ENCODE measurements at regions not wholly inside any gene's neighbourhood (a gene's known extent, or its start where the extent isn't known, plus 50 kb on each side); places are given as distances from the start of the nearest gene placed in this dataset.
"Not testable (repeated sequence)": the region's sequence is repeated elsewhere in the genome, so short reads cannot be mapped to it uniquely, and the experiment has no call there.

DNA sequence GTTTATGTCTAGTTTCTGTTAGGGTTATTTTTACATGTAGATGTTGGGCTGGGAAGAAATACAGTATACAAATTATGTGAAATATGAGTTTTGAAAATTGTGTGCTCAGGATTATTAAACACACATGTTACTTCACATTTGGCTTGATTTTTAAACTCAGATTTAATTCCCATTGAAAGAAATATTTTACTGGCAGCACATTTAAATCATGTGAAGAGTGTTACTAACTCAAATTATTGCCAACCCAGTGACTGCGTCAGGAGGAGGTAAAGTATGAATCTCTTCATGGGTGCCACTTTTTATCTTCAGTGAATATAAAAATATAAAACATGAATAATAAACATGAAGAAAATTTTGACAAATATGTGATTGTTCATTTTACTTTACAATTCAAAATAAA lies 457.5 kb upstream of the CCDC179 start:
- Histone ChIP-seq H2AFZ (no peak overlapping the region), H3K27me3 (replicated peaks; ENCODE audit: insufficient read depth) (no peaks in the 10 kb centered on the region), H3F3A (ENCODE audit: insufficient read depth) (no peaks in the 10 kb centered on the region), H3K9me2 (ENCODE audit: insufficient read depth) (no peaks in the 10 kb centered on the region), H4K20me1 (ENCODE audit: insufficient read depth) (no peaks in the 10 kb centered on the region), H3K4me2 (ENCODE audit: unreplicated experiment) (no peak overlapping the region), H3K9ac (no peak overlapping the region), H3K36me3 (ENCODE audit: low read depth) (no peaks in the 10 kb centered on the region), H3K9me3 (ENCODE audit: low read depth) (no peaks in the 10 kb centered on the region), H3K27ac (no peak overlapping the region), H3K79me2 (ENCODE audit: insufficient read depth) (no peaks in the 10 kb centered on the region), H3K4me1 (ENCODE audit: insufficient read depth) (peaks cover under 1% of the 10 kb centered on the region; the same call in 1 of the 2 replicates), H3K4me3 (no peak overlapping the region)
- DNase-seq, result no peak
- 40 to 45% methylated on average over 1 of the region's 1 CpG for WGBS, 2 experiments (ENCODE audit: low coverage in 1 of 2, low lambda C conversion rate in 2 of 2, missing lambda C conversion rate in 2 of 2)
- in situ Hi-C loops (cut with MboI), result no loop called here
- TF ChIP-seq EZH2phosphoT487 (IDR thresholded peaks at IDR 0.05; ENCODE audit: insufficient read depth, low read depth), result no peak
- TF ChIP-seq EZH2 (IDR thresholded peaks at IDR 0.05; ENCODE audit: insufficient read depth, poor library complexity, severe bottlenecking), result no peak

- H3K9me2 ChIP-seq (ENCODE audit: insufficient read depth), result no peaks in the 10 kb centered on the region
- in situ Hi-C loops (cut with MboI), result no loop called here
- WGBS, 2 experiments (ENCODE audit: low coverage in 1 of 2, low lambda C conversion rate in 2 of 2, missing lambda C conversion rate in 2 of 2), result 52 to 70% methylated on average over 1 of the region's 1 CpG
- TF ChIP-seq EZH2 (IDR thresholded peaks at IDR 0.05; ENCODE audit: insufficient read depth, poor library complexity, severe bottlenecking), result no peak
- TF ChIP-seq EZH2phosphoT487 (IDR thresholded peaks at IDR 0.05; ENCODE audit: insufficient read depth, low read depth), result no peak
- H3K36me3 ChIP-seq (ENCODE audit: low read depth), result no peaks in the 10 kb centered on the region
- H4K20me1 ChIP-seq (ENCODE audit: insufficient read depth), result no peaks in the 10 kb centered on the region
- no peaks in the 10 kb centered on the region for H3K4me1 ChIP-seq (ENCODE audit: insufficient read depth)
- H3K4me3 ChIP-seq, result no peak overlapping the region
- H2AFZ ChIP-seq, result no peak overlapping the region
- no peak overlapping the region for H3K27ac ChIP-seq
- no peaks in the 10 kb centered on the region for H3K27me3 ChIP-seq (replicated peaks; ENCODE audit: insufficient read depth)
- H3F3A ChIP-seq (ENCODE audit: insufficient read depth), result no peaks in the 10 kb centered on the region
- H3K79me2 ChIP-seq (ENCODE audit: insufficient read depth), result no peaks in the 10 kb centered on the region
- H3K9me3 ChIP-seq (ENCODE audit: low read depth), result no peaks in the 10 kb centered on the region
- DNase-seq, result no peak
- no peak overlapping the region for H3K4me2 ChIP-seq (ENCODE audit: unreplicated experiment)
- no peak overlapping the region for H3K9ac ChIP-seq
Observed at GRCh38 chr11:23318670-23319069, 458.4 kb upstream of the CCDC179 start.

GRCh38 chr11:23320131-23320530 lies 459.9 kb upstream of the CCDC179 start:
- TF ChIP-seq EZH2phosphoT487 (IDR thresholded peaks at IDR 0.05; ENCODE audit: insufficient read depth, low read depth) (no peak), EZH2 (IDR thresholded peaks at IDR 0.05; ENCODE audit: insufficient read depth, poor library complexity, severe bottlenecking) (no peak)
- Histone ChIP-seq H3K4me3 (no peak overlapping the region), H3K9ac (no peak overlapping the region), H3K27me3 (replicated peaks; ENCODE audit: insufficient read depth) (no peaks in the 10 kb centered on the region), H3K4me1 (ENCODE audit: insufficient read depth) (no peaks in the 10 kb centered on the region), H3K9me3 (ENCODE audit: low read depth) (no peaks in the 10 kb centered on the region), H3K4me2 (ENCODE audit: unreplicated experiment) (no peak overlapping the region), H3K36me3 (ENCODE audit: low read depth) (no peaks in the 10 kb centered on the region), H4K20me1 (ENCODE audit: insufficient read depth) (no peaks in the 10 kb centered on the region), H2AFZ (no peak overlapping the region), H3K79me2 (ENCODE audit: insufficient read depth) (no peaks in the 10 kb centered on the region), H3F3A (ENCODE audit: insufficient read depth) (no peaks in the 10 kb centered on the region), H3K27ac (no peak overlapping the region), H3K9me2 (ENCODE audit: insufficient read depth) (no peaks in the 10 kb centered on the region)
- in situ Hi-C loops (cut with MboI), result no loop called here
- DNase-seq, result no peak

DNA sequence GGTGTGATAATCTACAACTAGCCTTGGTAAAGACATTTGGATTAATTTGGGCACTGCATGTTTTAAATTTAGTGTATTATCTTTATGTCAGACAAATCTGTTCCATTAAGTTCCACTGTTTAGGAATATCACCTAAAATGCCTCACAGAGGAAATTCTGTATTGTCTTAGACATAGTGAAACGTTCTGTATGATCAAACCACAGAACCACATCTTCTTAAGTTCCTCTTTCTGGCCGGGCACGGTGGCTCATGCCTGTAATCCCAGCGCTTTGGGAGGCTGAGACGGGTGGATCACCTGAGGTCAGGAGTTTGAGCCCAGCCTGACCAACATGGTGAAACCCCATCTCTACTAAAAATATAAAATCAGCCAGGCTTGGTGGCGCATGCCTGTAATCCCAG lies 475.3 kb upstream of the CCDC179 start:
- H3K27ac ChIP-seq; H4K20me1 ChIP-seq (ENCODE audit: insufficient read depth); H3K9me3 ChIP-seq (ENCODE audit: low read depth); H3K4me2 ChIP-seq (ENCODE audit: unreplicated experiment); H3K4me1 ChIP-seq (ENCODE audit: insufficient read depth); H3K9ac ChIP-seq; H3K9me2 ChIP-seq (ENCODE audit: insufficient read depth); H2AFZ ChIP-seq; DNase-seq; H3K4me3 ChIP-seq; H3F3A ChIP-seq (ENCODE audit: insufficient read depth); H3K27me3 ChIP-seq (replicated peaks; ENCODE audit: insufficient read depth); H3K36me3 ChIP-seq (ENCODE audit: low read depth); H3K79me2 ChIP-seq (ENCODE audit: insufficient read depth): not testable (repeated sequence)
- in situ Hi-C loops (cut with MboI), result loop anchor here (10.0 kb wide), 1 partner anchor 59 kb away; no protein-coding TSS in a partner anchor
- 83 to 86% methylated on average over 6 of the region's 6 CpGs for WGBS, 2 experiments (ENCODE audit: low coverage in 1 of 2, low lambda C conversion rate in 2 of 2, missing lambda C conversion rate in 2 of 2)

DNA sequence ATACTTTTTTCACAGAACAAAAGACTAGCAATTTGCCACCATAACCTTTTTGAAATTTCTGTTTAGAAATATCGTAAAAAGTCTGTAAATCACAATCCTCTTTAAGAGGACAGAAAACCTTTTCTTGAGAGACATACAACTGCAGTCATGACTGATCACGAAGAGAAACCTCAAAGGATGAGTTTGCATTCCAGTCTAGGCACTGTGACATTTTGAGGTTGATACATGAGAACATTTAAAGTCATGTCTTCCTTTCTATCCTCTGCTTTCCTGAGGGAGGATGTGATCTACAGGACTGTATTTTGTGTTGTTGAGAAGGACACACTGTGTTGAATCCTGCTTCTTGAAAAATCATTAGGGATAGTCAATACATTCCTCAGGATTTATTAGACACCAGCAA lies 476.7 kb upstream of the CCDC179 start:
- WGBS, 2 experiments (ENCODE audit: low coverage in 1 of 2, low lambda C conversion rate in 2 of 2, missing lambda C conversion rate in 2 of 2), result 75% methylated on average over 2 of the region's 2 CpGs

More for the DNA sequence above, 476.7 kb upstream of the CCDC179 start:
- Histone ChIP-seq H3K9me2 (ENCODE audit: insufficient read depth) (no peaks in the 10 kb centered on the region), H2AFZ (no peak overlapping the region), H3K9ac (no peak overlapping the region), H3K4me1 (ENCODE audit: insufficient read depth) (no peaks in the 10 kb centered on the region), H3K36me3 (ENCODE audit: low read depth) (no peaks in the 10 kb centered on the region), H3K4me2 (ENCODE audit: unreplicated experiment) (no peak overlapping the region), H3K79me2 (ENCODE audit: insufficient read depth) (no peaks in the 10 kb centered on the region), H3K27me3 (replicated peaks; ENCODE audit: insufficient read depth) (no peaks in the 10 kb centered on the region), H4K20me1 (ENCODE audit: insufficient read depth) (no peaks in the 10 kb centered on the region), H3K4me3 (no peak overlapping the region), H3F3A (ENCODE audit: insufficient read depth) (no peaks in the 10 kb centered on the region), H3K27ac (no peak overlapping the region), H3K9me3 (ENCODE audit: low read depth) (no peaks in the 10 kb centered on the region)
- DNase-seq, result peak; percentile 2
- no peak for TF ChIP-seq EZH2 (IDR thresholded peaks at IDR 0.05; ENCODE audit: insufficient read depth, poor library complexity, severe bottlenecking)
- in situ Hi-C loops (cut with MboI), result loop anchor here (10.0 kb wide), 1 partner anchor 58 kb away; no protein-coding TSS in a partner anchor

All from GM23248 (cell line).